ENCODE measurements at regions not wholly inside any gene's neighbourhood (a gene's known extent, or its start where the extent isn't known, plus 50 kb on each side); places are given as distances from the start of the nearest gene placed in this dataset.

DNA sequence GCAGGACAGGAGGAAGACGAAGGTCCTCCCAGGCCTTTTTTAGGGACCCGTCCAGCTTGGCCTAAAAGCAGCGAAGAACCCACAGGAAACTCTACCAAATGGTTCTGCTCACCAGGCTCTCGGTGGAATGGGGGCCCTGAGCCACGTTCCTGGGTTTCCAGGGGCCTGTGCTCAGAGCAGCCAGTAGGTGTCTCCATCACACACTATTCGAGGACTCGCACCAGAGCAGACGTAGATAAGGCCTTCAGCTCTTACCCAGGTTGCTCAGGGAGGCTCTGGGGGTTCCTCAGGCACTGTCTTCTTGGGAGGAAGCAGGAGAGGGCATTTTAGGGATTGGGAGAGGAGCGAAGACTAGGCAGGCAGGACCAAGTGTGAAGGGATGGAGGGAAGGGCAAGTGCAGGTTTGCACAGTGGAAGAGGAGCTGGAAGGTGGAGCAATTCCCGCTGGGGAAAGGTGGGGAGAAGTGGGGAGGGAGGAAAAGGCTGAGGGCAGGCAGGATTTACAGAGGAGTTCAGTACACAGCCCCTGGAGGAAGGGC lies 157.1 kb downstream of the RGS9 start:
- TF ChIP-seq POLR2A (IDR thresholded peaks at IDR 0.05; ENCODE audit: low read depth, low read length) (no peak), SPI1 (IDR thresholded peaks at IDR 0.05; ENCODE audit: low read depth, low read length) (no peak), POLR2AphosphoS5 (IDR thresholded peaks at IDR 0.05; ENCODE audit: low read depth, low read length) (no peak), TAF1 (IDR thresholded peaks at IDR 0.05; ENCODE audit: low read depth, low read length) (no peak), PAX5 (IDR thresholded peaks at IDR 0.05; ENCODE audit: insufficient read depth, low read length, severe bottlenecking) (no peak), POU2F2 (IDR thresholded peaks at IDR 0.05; ENCODE audit: low read depth, low read length) (no peak)

Measured in GM12891 (cell line).